ENCODE measurements at regions not wholly inside any gene's neighbourhood (a gene's known extent, or its start where the extent isn't known, plus 50 kb on each side); places are given as distances from the start of the nearest gene placed in this dataset.

DNA sequence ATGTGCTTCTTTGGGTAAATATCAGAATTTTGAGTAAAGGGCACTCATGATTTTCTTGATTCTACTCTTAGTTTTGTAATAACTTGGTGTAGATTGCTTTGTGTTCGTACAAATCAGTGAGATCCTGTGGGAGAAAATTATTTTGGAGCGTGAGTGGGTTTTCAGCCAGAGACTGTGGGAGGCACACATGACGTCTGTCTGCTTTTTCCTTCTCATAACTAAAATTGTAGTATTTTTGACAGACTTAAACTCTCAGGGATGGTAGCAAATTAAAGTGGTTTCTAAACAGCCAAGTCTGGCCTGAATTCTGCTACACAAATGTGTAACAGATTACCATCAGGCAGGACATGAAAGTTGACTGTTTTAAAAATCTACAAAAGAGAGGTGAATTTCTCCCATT, 222.6 kb downstream of the OTOR start:
- Histone ChIP-seq H3K4me1 (ENCODE audit: control insufficient read depth in 2 of 2, insufficient read depth in 2 of 2, low read length in 2 of 2) (no peaks in the 10 kb centered on the region), H3K27me3 (ENCODE audit: control insufficient read depth in 2 of 2, insufficient read depth in 1 of 2, low read length in 1 of 2) (no peaks in the 10 kb centered on the region), H3K27ac (ENCODE audit: low read depth in 1 of 2, low read length in 1 of 2) (no peak overlapping the region), H3K4me3 (ENCODE audit: low read length in 2 of 2) (no peak overlapping the region), H3K9me3 (ENCODE audit: control insufficient read depth in 2 of 2, insufficient read depth in 1 of 2, low read length in 1 of 2) (no peaks in the 10 kb centered on the region), H3K36me3 (ENCODE audit: control insufficient read depth in 2 of 2, insufficient read depth in 2 of 2, low read length in 1 of 2) (no peaks in the 10 kb centered on the region)
- WGBS, result 90% methylated on average over 3 of the region's 3 CpGs
- no peak for DNase-seq (ENCODE audit: low read depth in 6 of 9, low spot score in 9 of 9)

DNA sequence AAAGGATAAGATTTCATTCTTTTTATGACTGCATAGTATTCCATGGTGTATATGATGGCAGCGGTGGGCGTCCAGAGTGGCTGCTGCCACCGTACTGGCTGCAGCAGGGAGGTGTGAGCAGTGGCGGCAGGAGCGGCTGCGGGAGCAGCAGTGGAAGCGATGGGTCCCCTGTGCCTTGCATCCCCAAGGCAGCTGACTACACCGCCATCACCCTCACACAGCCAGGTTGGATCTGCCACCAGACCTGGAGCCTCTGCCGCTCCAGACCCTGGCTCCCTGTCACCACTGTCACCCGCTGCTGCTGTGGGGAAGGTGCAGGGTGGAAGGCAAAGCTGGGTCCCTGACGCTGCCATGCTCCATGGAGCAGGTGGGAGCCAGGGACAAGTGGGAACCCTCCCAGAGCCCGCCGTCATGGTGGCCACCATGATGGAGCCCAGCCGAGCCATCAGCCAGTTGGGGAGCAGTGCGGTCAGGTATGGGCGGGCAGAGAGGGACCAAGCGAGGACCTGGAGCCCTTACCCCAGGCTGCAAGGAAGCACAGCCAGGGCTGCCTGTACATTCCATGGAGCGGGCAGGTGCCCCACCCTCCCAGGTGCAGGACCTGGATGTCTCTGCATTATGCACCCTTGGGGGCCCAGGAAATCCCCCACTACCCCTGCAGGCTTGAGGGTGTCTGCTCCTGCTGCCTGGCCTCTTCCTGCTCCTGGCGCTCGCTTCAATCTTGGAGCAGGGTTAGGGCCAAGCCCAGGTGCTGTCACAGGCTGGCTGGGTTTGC, 226.1 kb downstream of the OTOR start:
- no peak for DNase-seq (ENCODE audit: low read depth in 6 of 9, low spot score in 9 of 9)
- Histone ChIP-seq H3K27ac (ENCODE audit: low read depth in 1 of 2, low read length in 1 of 2) (no peak overlapping the region), H3K4me1 (ENCODE audit: control insufficient read depth in 2 of 2, insufficient read depth in 2 of 2, low read length in 2 of 2) (no peaks in the 10 kb centered on the region), H3K36me3 (ENCODE audit: control insufficient read depth in 2 of 2, insufficient read depth in 2 of 2, low read length in 1 of 2) (no peaks in the 10 kb centered on the region), H3K27me3 (ENCODE audit: control insufficient read depth in 2 of 2, insufficient read depth in 1 of 2, low read length in 1 of 2) (no peaks in the 10 kb centered on the region), H3K4me3 (ENCODE audit: low read length in 2 of 2) (no peak overlapping the region), H3K9me3 (ENCODE audit: control insufficient read depth in 2 of 2, insufficient read depth in 1 of 2, low read length in 1 of 2) (no peaks in the 10 kb centered on the region)
- WGBS, result 97% methylated on average over 20 of the region's 20 CpGs

GRCh38 chr20:16974855-16975162, 226.7 kb downstream of the OTOR start:
- no peaks in the 10 kb centered on the region for H3K4me1 ChIP-seq (ENCODE audit: control insufficient read depth in 2 of 2, insufficient read depth in 2 of 2, low read length in 2 of 2)
- no peak for DNase-seq (ENCODE audit: low read depth in 6 of 9, low spot score in 9 of 9)
- WGBS, result 95% methylated on average over 14 of the region's 14 CpGs
- H3K36me3 ChIP-seq (ENCODE audit: control insufficient read depth in 2 of 2, insufficient read depth in 2 of 2, low read length in 1 of 2), result no peaks in the 10 kb centered on the region
- no peak overlapping the region for H3K27ac ChIP-seq (ENCODE audit: low read depth in 1 of 2, low read length in 1 of 2)
- H3K9me3 ChIP-seq (ENCODE audit: control insufficient read depth in 2 of 2, insufficient read depth in 1 of 2, low read length in 1 of 2), result no peaks in the 10 kb centered on the region
- H3K4me3 ChIP-seq (ENCODE audit: low read length in 2 of 2), result no peak overlapping the region
- no peaks in the 10 kb centered on the region for H3K27me3 ChIP-seq (ENCODE audit: control insufficient read depth in 2 of 2, insufficient read depth in 1 of 2, low read length in 1 of 2)

DNA sequence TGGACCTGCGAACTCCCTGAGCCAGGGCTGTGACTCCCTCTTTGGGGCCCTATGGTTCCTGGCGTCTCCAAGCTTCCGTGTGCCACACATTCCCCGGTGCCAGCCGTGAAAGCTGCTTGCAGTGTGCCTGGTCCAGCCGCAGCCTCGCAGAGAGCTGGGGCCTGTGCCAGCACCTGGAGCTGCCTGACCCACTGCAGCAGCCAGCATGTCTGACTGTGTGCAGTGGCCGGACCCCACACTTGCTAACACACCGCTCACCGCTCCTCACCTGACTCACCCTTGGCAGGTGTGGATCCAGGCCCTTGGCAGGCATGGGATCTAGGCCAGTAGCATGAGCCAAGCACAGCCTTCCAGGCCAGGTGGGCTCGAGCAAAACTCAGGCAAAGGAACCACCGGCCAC, 227.5 kb downstream of the OTOR start:
- H3K36me3 ChIP-seq (ENCODE audit: control insufficient read depth in 2 of 2, insufficient read depth in 2 of 2, low read length in 1 of 2), result no peaks in the 10 kb centered on the region
- H3K27ac ChIP-seq (ENCODE audit: low read depth in 1 of 2, low read length in 1 of 2), result no peak overlapping the region
- no peak overlapping the region for H3K4me3 ChIP-seq (ENCODE audit: low read length in 2 of 2)
- DNase-seq (ENCODE audit: low read depth in 6 of 9, low spot score in 9 of 9), result no peak
- H3K4me1 ChIP-seq (ENCODE audit: control insufficient read depth in 2 of 2, insufficient read depth in 2 of 2, low read length in 2 of 2), result no peaks in the 10 kb centered on the region
- H3K27me3 ChIP-seq (ENCODE audit: control insufficient read depth in 2 of 2, insufficient read depth in 1 of 2, low read length in 1 of 2), result no peaks in the 10 kb centered on the region
- 95% methylated on average over 12 of the region's 12 CpGs for WGBS
- H3K9me3 ChIP-seq (ENCODE audit: control insufficient read depth in 2 of 2, insufficient read depth in 1 of 2, low read length in 1 of 2), result no peaks in the 10 kb centered on the region

DNA sequence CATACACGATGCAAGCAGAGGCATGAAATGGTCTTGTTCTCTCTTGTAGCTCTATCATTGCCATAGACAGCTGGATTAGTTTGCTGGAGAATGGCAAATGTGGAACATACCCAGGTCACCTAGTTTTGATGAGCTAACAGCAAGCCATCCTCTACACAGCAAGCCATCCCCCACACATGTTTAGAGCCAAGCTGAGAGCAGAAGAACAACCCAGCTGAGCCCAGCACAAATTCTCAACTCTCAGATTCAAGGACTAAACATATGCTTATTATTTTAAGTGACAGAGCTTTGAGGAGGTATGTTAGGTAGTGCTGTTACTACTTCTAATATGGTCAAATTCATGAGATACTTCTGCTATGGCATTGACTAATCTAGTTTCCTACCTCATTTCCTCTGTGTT, 230.3 kb downstream of the OTOR start:
- H3K4me3 ChIP-seq (ENCODE audit: low read length in 2 of 2), result no peak overlapping the region
- DNase-seq (ENCODE audit: low read depth in 6 of 9, low spot score in 9 of 9), result no peak
- H3K4me1 ChIP-seq (ENCODE audit: control insufficient read depth in 2 of 2, insufficient read depth in 2 of 2, low read length in 2 of 2), result no peaks in the 10 kb centered on the region
- H3K36me3 ChIP-seq (ENCODE audit: control insufficient read depth in 2 of 2, insufficient read depth in 2 of 2, low read length in 1 of 2), result no peaks in the 10 kb centered on the region
- WGBS, result 89% methylated on average over 1 of the region's 1 CpG
- H3K9me3 ChIP-seq (ENCODE audit: control insufficient read depth in 2 of 2, insufficient read depth in 1 of 2, low read length in 1 of 2), result no peaks in the 10 kb centered on the region
- no peak overlapping the region for H3K27ac ChIP-seq (ENCODE audit: low read depth in 1 of 2, low read length in 1 of 2)
- no peaks in the 10 kb centered on the region for H3K27me3 ChIP-seq (ENCODE audit: control insufficient read depth in 2 of 2, insufficient read depth in 1 of 2, low read length in 1 of 2)

DNA sequence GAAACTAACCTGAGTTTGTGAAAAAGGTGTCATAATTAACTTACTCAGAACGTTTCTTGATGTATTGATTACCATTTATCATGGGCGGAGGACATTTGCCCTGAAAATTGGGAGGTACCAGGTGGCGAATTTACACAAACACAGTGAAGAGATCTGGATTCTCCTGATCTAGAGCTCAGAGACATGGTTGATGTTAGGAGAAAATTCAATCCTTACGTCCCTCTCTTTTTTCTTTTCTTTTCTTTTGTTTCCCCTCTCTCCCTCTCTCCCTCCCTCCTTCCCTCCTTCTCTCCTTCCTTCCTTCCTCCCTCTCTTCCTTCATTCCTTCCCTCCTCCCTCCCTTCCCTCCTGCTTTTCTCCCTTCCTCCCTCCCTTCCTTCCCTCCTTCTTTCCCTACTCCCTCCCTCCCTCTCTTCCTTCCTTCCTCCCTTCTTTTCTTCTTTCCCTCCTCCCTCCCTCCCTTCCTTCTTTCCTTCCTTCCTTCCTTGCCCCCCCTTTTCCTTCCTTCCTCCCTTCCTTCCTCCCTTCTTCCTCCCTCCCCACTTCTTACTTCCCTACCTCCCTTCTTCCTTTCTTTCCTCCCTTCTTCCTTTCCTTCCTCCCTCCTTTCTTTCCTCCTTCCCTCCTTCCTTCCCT, 234.1 kb downstream of the OTOR start:
- Histone ChIP-seq H3K4me3 (ENCODE audit: low read length in 2 of 2) (no peak overlapping the region), H3K27me3 (ENCODE audit: control insufficient read depth in 2 of 2, insufficient read depth in 1 of 2, low read length in 1 of 2) (no peaks in the 10 kb centered on the region), H3K27ac (ENCODE audit: low read depth in 1 of 2, low read length in 1 of 2) (no peak overlapping the region), H3K36me3 (ENCODE audit: control insufficient read depth in 2 of 2, insufficient read depth in 2 of 2, low read length in 1 of 2) (no peaks in the 10 kb centered on the region), H3K4me1 (ENCODE audit: control insufficient read depth in 2 of 2, insufficient read depth in 2 of 2, low read length in 2 of 2) (no peaks in the 10 kb centered on the region), H3K9me3 (ENCODE audit: control insufficient read depth in 2 of 2, insufficient read depth in 1 of 2, low read length in 1 of 2) (no peaks in the 10 kb centered on the region)
- no peak for DNase-seq (ENCODE audit: low read depth in 6 of 9, low spot score in 9 of 9)
- WGBS, result 81% methylated on average over 4 of the region's 4 CpGs

- no peaks in the 10 kb centered on the region for H3K27me3 ChIP-seq (ENCODE audit: control insufficient read depth in 2 of 2, insufficient read depth in 1 of 2, low read length in 1 of 2)
- no peaks in the 10 kb centered on the region for H3K4me1 ChIP-seq (ENCODE audit: control insufficient read depth in 2 of 2, insufficient read depth in 2 of 2, low read length in 2 of 2)
- H3K36me3 ChIP-seq (ENCODE audit: control insufficient read depth in 2 of 2, insufficient read depth in 2 of 2, low read length in 1 of 2), result no peaks in the 10 kb centered on the region
- no peak overlapping the region for H3K27ac ChIP-seq (ENCODE audit: low read depth in 1 of 2, low read length in 1 of 2)
- no peak overlapping the region for H3K4me3 ChIP-seq (ENCODE audit: low read length in 2 of 2)
- no peak for DNase-seq (ENCODE audit: low read depth in 6 of 9, low spot score in 9 of 9)
- no peaks in the 10 kb centered on the region for H3K9me3 ChIP-seq (ENCODE audit: control insufficient read depth in 2 of 2, insufficient read depth in 1 of 2, low read length in 1 of 2)
These were observed 236.3 kb downstream of the OTOR start for GRCh38 chr20:16984481-16984880.

- no peak for DNase-seq (ENCODE audit: low read depth in 6 of 9, low spot score in 9 of 9)
- no peaks in the 10 kb centered on the region for H3K36me3 ChIP-seq (ENCODE audit: control insufficient read depth in 2 of 2, insufficient read depth in 2 of 2, low read length in 1 of 2)
- H3K27me3 ChIP-seq (ENCODE audit: control insufficient read depth in 2 of 2, insufficient read depth in 1 of 2, low read length in 1 of 2), result no peaks in the 10 kb centered on the region
- H3K27ac ChIP-seq (ENCODE audit: low read depth in 1 of 2, low read length in 1 of 2), result no peak overlapping the region
- H3K4me1 ChIP-seq (ENCODE audit: control insufficient read depth in 2 of 2, insufficient read depth in 2 of 2, low read length in 2 of 2), result no peaks in the 10 kb centered on the region
- no peaks in the 10 kb centered on the region for H3K9me3 ChIP-seq (ENCODE audit: control insufficient read depth in 2 of 2, insufficient read depth in 1 of 2, low read length in 1 of 2)
- no peak overlapping the region for H3K4me3 ChIP-seq (ENCODE audit: low read length in 2 of 2)
- 95% methylated on average over 7 of the region's 7 CpGs for WGBS
These were observed 223.5 kb upstream of the PCSK2 start for GRCh38 chr20:17003170-17003870.

- Histone ChIP-seq H3K27ac (ENCODE audit: low read depth in 1 of 2, low read length in 1 of 2) (no peak overlapping the region), H3K9me3 (ENCODE audit: control insufficient read depth in 2 of 2, insufficient read depth in 1 of 2, low read length in 1 of 2) (no peaks in the 10 kb centered on the region), H3K27me3 (ENCODE audit: control insufficient read depth in 2 of 2, insufficient read depth in 1 of 2, low read length in 1 of 2) (no peaks in the 10 kb centered on the region), H3K4me3 (ENCODE audit: low read length in 2 of 2) (no peak overlapping the region), H3K4me1 (ENCODE audit: control insufficient read depth in 2 of 2, insufficient read depth in 2 of 2, low read length in 2 of 2) (no peaks in the 10 kb centered on the region), H3K36me3 (ENCODE audit: control insufficient read depth in 2 of 2, insufficient read depth in 2 of 2, low read length in 1 of 2) (no peaks in the 10 kb centered on the region)
- no peak for DNase-seq (ENCODE audit: low read depth in 6 of 9, low spot score in 9 of 9)
- 77% methylated on average over 1 of the region's 1 CpG for WGBS
These were observed 216.7 kb upstream of the PCSK2 start for GRCh38 chr20:17010181-17010580.

Measured in thymus (tissue), 11 donors.